ENCODE measurements at regions not wholly inside any gene's neighbourhood (a gene's known extent, or its start where the extent isn't known, plus 50 kb on each side); places are given as distances from the start of the nearest gene placed in this dataset.
"Not testable (repeated sequence)": the region's sequence is repeated elsewhere in the genome, so short reads cannot be mapped to it uniquely, and the experiment has no call there.

GRCh38 chr10:130352291-130352645 lies 216.1 kb downstream of the GLRX3 start:
- no peak for DNase-seq

DNA sequence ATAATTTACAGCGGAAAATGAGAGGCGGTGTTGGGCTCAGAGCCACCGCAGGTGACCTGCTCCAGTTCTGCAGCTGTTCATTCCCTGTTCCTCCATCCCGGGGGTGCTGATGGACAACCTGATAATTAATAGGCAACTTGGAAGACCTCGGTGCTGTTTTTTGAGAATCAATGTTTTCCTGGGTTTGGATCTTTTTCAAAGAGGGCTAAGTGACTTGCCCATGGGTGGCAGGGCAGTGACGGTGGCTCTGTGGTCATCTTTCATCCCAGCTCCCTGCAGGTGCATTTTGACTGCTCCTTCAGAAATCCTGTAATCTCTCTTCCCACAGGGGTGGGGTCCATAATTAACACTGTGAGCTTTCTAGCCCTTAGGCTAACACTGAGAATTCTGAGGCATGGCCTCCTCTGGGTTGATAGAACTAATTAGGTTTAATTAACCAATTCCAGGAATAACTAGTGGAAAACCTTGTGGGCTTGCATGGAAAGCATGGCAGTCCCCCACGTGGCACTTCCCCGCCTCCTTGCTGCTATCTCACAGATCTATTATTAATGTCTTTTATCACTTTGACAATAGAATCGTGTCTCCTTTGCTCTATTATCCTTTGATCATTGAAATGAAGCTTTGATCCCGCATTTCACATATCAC lies 217.9 kb downstream of the GLRX3 start:
- DNase-seq: no peak

DNA sequence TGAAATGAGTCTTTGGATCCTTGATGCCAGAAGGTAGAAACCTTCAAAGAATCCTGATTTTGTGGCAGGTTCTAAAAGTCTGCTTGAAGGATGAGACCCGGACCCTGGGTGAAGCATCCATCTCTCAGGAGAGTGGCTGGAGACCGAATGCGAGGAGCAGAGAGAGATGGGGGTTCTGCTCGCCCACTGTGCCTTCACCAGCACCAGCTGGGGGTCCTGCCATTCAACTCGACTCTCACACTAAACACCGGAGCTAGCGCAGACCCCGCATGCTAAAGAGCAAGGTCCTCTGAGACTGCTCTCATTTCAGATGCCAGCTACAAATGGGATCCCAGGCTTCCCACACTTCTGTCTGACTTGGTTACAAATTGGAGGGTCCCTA lies 218.4 kb downstream of the GLRX3 start:
- DNase-seq: no peak

DNA sequence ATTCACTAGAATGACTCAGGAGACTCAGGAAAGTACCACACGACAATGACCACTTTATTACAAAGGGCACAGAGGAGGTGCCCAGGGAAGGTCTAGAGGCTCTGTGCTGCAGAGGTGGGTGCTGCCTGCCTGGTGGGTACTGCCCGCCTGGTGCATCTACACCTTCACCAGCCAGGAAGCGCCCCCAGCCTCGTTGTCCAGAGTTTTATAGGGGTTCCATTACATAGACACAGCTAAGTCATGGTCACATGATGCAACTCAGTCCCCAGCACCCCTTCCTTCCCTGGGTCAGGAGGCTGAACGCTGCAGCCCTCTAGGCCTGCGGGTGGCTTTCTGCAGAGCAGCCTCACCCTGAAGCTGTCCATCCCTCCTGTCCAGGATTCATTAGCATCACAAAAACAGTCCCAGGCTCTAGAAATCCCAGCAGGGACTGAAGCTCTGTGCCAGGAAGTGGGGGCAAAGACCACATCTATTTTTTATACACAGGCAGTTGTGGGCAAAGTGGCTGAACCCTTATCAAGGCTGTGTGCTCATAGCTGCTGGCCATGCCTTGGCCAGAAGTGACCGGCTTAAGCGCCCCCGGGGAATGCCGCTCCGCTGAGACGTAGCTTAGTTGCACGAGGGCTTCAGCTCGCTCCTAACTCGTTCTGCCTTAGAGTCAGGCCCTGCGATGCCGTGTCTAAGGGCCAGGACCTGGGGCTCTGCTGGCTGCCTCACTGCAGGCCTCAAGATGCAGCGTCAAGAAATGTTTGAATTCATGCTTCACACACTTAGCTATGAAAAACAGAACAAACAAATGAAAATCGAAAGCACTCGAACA lies 219.0 kb downstream of the GLRX3 start:
- DNase-seq: no peak

DNA sequence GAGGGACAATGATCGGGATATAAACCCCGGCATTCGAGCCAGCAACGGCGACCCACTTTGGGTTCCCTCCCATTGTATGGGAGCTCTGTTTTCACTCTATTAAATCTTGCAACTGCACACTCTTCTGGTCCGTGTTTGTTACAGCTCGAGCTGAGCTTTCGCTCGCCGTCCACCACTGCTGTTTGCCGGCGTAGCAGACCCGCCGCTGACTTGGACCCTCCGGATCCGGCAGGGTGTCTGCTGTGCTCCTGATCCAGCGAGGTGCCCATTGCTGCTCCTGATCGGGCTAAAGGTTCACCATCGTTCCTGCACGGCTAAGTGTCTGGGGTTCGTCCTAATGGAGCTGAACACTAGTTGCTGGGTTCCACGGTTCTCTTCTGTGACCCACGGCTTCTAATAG lies 220.2 kb downstream of the GLRX3 start:
- not testable (repeated sequence) for DNase-seq

GRCh38 chr10:130357226-130357625 lies 221.0 kb downstream of the GLRX3 start:
- no peak for DNase-seq

DNA sequence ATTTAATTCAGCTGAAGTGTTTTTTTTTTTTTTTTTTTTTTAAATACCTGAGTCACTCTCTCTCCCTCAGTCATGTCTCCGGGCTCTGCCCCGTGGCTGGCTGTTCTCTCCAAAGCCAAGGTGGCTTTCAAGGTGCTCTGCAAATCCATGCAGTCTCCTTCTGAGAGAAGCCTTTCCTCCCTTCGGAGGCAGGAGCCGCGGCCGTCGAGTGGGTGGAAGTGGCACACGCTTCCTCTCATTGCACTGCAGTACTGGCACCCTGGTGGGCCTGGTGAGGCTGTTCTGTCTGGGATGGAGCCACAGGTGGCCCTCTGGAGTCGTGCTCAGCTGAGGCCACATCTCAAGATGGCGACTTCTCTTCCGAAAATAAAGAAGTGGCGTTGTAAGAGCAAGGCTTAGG lies 221.8 kb downstream of the GLRX3 start:
- DNase-seq: no peak

- no peak for DNase-seq
Measured at GRCh38 chr10:130358981-130359650, 222.9 kb downstream of the GLRX3 start.

DNA sequence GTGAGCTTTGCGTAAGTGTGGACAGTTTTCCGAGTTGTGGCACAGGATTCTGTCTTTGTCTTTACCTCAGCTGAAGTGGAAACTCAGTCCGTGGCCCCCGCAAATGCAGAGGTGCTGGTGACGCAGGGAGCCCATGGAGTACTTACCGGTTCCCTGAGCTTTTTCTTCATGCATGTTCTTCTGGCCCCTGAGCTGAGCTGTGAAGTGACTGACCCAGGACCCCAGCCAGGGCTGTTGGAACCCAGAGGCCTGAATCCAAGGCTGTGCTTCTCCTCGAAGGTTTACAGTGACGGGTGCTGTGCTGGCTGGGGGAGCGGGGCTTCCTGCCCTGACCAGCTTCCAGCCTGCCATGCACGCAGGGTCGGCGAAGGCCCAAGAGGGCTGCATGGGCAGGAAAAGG lies 223.5 kb downstream of the GLRX3 start:
- no peak for DNase-seq

GRCh38 chr10:130360826-130361311 lies 224.7 kb downstream of the GLRX3 start:
- peak; percentile 68 for DNase-seq

- no peak for DNase-seq
Measured at GRCh38 chr10:130361351-130362105, 225.3 kb downstream of the GLRX3 start.

- no peak for DNase-seq
Measured at GRCh38 chr10:130362308-130362761, 226.1 kb downstream of the GLRX3 start.

GRCh38 chr10:130363051-130363450 lies 226.9 kb downstream of the GLRX3 start:
- no peak for DNase-seq

GRCh38 chr10:130363899-130364445 lies 227.8 kb downstream of the GLRX3 start:
- DNase-seq: no peak

GRCh38 chr10:130364631-130365411 lies 228.6 kb downstream of the GLRX3 start:
- DNase-seq: no peak

GRCh38 chr10:130368761-130369560 lies 232.8 kb downstream of the GLRX3 start:
- no peak for DNase-seq

DNA sequence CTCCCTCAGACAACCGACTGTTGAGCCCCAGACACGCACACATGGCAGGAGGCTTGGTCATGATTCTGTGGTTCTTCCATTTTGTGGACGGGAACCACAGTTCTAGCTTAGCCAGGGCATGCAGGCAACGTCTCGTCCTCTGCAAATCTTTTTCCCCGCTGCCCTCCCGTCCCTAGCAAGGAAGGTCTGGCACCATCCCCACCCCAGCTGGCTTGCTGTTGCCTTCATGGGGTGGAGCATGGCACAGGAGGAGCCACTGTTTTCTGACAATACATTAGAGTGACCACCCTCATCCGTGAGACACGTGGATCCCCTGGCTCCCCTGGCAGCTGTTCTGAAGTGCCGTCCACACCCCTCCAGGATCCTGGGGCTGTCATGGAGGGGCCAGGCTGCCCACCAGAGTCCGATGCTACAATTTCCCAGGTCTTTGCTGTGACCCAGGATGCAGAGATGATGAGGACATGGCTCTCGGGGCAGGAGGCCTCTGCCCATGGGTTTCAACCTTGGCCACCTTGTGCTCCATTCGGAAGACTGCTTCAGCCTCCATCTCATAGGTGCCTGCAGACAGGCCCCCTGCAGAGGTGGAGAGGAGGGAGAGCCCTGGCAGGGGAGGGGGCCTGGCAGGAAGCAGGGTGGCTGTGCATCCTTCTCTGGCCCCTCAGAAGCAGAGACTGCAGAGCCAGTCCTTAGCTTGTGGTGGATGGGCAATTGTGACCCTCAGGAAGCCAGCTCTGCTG lies 233.6 kb downstream of the GLRX3 start:
- DNase-seq: no peak

DNA sequence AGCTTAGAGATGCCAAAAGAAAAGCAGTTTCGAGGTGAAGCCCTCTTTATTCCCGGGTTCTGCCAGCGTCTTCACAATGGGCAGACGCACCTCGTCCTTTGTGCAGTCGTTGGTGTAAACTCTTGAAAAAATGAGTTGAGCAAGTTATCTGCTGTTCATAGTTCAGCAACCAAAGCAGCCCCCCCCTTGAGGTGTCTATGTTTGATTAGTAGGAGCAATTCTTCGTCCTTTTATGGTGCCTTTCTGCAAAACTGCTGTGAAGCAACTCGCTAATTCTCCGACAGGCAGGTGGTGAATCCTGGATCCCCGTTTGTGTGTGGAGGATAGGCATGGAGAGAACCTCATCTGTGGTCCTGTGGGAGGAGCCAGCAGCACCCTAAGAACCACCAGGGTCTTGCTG lies 234.5 kb downstream of the GLRX3 start:
- no peak for DNase-seq

DNA sequence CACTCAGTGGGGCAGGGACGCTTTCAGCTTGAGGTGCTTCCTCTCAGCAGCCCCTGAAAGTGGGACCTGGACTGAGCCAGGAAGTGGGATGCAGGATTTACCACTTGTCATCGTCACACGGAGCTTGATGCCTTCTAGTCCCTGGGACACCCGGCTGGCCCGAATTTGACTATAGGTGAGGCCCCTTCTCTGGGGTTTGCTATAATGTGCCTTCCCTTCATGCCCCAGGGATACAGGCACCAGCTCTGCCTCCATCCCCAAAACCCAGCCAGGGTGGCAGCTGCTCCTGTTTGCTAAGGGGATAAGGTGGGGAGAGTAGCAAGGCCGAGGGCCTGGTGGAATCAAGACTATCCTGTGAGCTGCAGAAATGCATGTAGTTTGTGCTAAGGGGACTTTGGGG lies 235.0 kb downstream of the GLRX3 start:
- no peak for DNase-seq

- no peak for DNase-seq
Measured at GRCh38 chr10:130371666-130372065, 235.5 kb downstream of the GLRX3 start.

Data from SHP77 treated with DMSO at 0.1 percent for 48 hours (cell line).